ENCODE measurements at regions not wholly inside any gene's neighbourhood (a gene's known extent, or its start where the extent isn't known, plus 50 kb on each side); places are given as distances from the start of the nearest gene placed in this dataset.

- Histone ChIP-seq H3K27me3 (no peaks in the 10 kb centered on the region), H3K4me3 (no peak overlapping the region), H3K79me2 (no peaks in the 10 kb centered on the region), H3K9me3 (ENCODE audit: low read depth) (no peaks in the 10 kb centered on the region), H3K36me3 (replicated peaks; ENCODE audit: insufficient read depth, low read depth) (no peaks in the 10 kb centered on the region), H4K20me1 (ENCODE audit: insufficient read depth, poor library complexity, severe bottlenecking) (no peaks in the 10 kb centered on the region), H3K4me1 (ENCODE audit: insufficient read depth) (no peaks in the 10 kb centered on the region), H2AFZ (no peak overlapping the region), H3K27ac (no peak overlapping the region), H3K9me2 (replicated peaks; ENCODE audit: insufficient read depth) (no peaks in the 10 kb centered on the region), H3K4me2 (no peak overlapping the region)
- no peak for DNase-seq (ENCODE audit: low spot score)
- whole genome bisulfite sequencing (ENCODE audit: low lambda C conversion rate, missing lambda C conversion rate): 92% methylated on average over 4 of the region's 4 CpGs
- no peak for TF ChIP-seq CTCF (IDR thresholded peaks at IDR 0.05; ENCODE audit: poor library complexity)
- no peak for TF ChIP-seq EZH2phosphoT487 (IDR thresholded peaks at IDR 0.05; ENCODE audit: low read depth, severe bottlenecking, unreplicated experiment)
- TF ChIP-seq EZH2 (IDR thresholded peaks at IDR 0.05; ENCODE audit: borderline replicate concordance): no peak
Observed at GRCh38 chr7:9028012-9028411, 594.6 kb downstream of the NXPH1 start.

GRCh38 chr7:9029681-9030530, 596.5 kb downstream of the NXPH1 start:
- Histone ChIP-seq H3K4me3 (no peak overlapping the region), H3K4me1 (ENCODE audit: insufficient read depth) (no peaks in the 10 kb centered on the region), H3K79me2 (no peaks in the 10 kb centered on the region), H3K36me3 (replicated peaks; ENCODE audit: insufficient read depth, low read depth) (no peaks in the 10 kb centered on the region), H3K9me3 (ENCODE audit: low read depth) (no peaks in the 10 kb centered on the region), H3K27ac (no peak overlapping the region), H3K9me2 (replicated peaks; ENCODE audit: insufficient read depth) (no peaks in the 10 kb centered on the region), H3K27me3 (no peaks in the 10 kb centered on the region), H3K4me2 (no peak overlapping the region), H4K20me1 (ENCODE audit: insufficient read depth, poor library complexity, severe bottlenecking) (no peaks in the 10 kb centered on the region), H2AFZ (no peak overlapping the region)
- WGBS (ENCODE audit: low lambda C conversion rate, missing lambda C conversion rate): 83% methylated on average over 9 of the region's 9 CpGs
- DNase-seq (ENCODE audit: low spot score): no peak
- TF ChIP-seq EZH2 (IDR thresholded peaks at IDR 0.05; ENCODE audit: borderline replicate concordance): no peak
- TF ChIP-seq EZH2phosphoT487 (IDR thresholded peaks at IDR 0.05; ENCODE audit: low read depth, severe bottlenecking, unreplicated experiment): no peak
- no peak for TF ChIP-seq CTCF (IDR thresholded peaks at IDR 0.05; ENCODE audit: poor library complexity)

- 72% methylated on average over 2 of the region's 2 CpGs for WGBS (ENCODE audit: low lambda C conversion rate, missing lambda C conversion rate)
- H4K20me1 ChIP-seq (ENCODE audit: insufficient read depth, poor library complexity, severe bottlenecking): no peaks in the 10 kb centered on the region
- no peaks in the 10 kb centered on the region for H3K79me2 ChIP-seq
- no peak for TF ChIP-seq EZH2 (IDR thresholded peaks at IDR 0.05; ENCODE audit: borderline replicate concordance)
- no peak for TF ChIP-seq EZH2phosphoT487 (IDR thresholded peaks at IDR 0.05; ENCODE audit: low read depth, severe bottlenecking, unreplicated experiment)
- no peak for TF ChIP-seq CTCF (IDR thresholded peaks at IDR 0.05; ENCODE audit: poor library complexity)
- H3K9me2 ChIP-seq (replicated peaks; ENCODE audit: insufficient read depth): no peaks in the 10 kb centered on the region
- no peak overlapping the region for H3K4me3 ChIP-seq
- H3K36me3 ChIP-seq (replicated peaks; ENCODE audit: insufficient read depth, low read depth): no peaks in the 10 kb centered on the region
- no peaks in the 10 kb centered on the region for H3K9me3 ChIP-seq (ENCODE audit: low read depth)
- H2AFZ ChIP-seq: no peak overlapping the region
- no peak overlapping the region for H3K4me2 ChIP-seq
- no peaks in the 10 kb centered on the region for H3K27me3 ChIP-seq
- H3K27ac ChIP-seq: no peak overlapping the region
- no peaks in the 10 kb centered on the region for H3K4me1 ChIP-seq (ENCODE audit: insufficient read depth)
- DNase-seq (ENCODE audit: low spot score): no peak
Observed at GRCh38 chr7:9030976-9031375, 597.6 kb downstream of the NXPH1 start.

All from hepatocyte (in vitro differentiated cells).